DMS53 (cell line): ENCODE measurements at regions not wholly inside any gene's neighbourhood (a gene's known extent, or its start where the extent isn't known, plus 50 kb on each side); places are given as distances from the start of the nearest gene placed in this dataset.

Source experiments
- DNase-seq: peaks from one replicate; lab custom pipeline; 2025; lab: John Stamatoyannopoulos, UW

- no peak for DNase-seq
These were observed 91.4 kb upstream of the ATXN1 start for GRCh38 chr6:16852671-16853070.

GRCh38 chr6:16851758-16852157 lies 90.5 kb upstream of the ATXN1 start:
- no peak for DNase-seq

DNA sequence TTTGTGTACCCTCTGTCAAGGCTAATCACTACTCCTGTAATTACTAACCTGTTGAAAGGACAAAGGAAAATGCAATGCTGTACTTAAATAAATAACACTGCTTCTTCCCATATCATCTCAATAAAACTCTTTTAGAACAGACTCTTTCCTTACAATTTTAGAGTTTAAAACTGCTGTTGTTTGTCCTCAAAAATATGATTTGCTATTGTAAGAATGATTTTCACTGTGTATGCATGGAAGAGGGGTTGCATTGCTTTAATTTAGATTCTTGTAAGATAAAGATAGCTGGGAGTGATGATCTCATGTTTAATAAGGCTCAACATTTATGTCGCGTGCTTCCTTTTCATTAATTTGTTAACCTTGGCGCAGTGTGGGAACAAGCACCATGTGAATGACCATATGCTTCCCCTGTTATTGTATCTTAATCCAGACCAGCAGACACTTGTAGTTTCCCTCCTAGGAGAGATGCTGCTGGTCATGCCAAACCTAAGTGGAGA lies 89.8 kb upstream of the ATXN1 start:
- no peak for DNase-seq

DNA sequence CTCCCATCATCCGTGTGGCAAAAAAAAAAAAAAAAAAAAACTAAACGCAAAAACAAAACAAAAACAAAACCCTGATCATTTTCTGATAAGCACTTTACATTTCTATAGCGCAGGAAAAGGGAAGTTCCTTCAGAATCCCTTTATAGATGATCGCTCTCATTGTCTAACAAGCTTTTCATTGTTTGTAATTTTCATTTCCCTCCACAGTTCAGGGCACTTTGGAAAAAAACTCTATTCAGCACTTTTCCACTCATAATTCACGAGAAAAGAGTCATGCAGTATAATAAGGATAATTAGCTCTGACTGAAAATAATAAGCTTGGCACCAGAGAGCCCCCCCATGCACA lies 89.4 kb upstream of the ATXN1 start:
- no peak for DNase-seq

- no peak for DNase-seq
These were observed 88.9 kb upstream of the ATXN1 start for GRCh38 chr6:16849988-16850680.

DNA sequence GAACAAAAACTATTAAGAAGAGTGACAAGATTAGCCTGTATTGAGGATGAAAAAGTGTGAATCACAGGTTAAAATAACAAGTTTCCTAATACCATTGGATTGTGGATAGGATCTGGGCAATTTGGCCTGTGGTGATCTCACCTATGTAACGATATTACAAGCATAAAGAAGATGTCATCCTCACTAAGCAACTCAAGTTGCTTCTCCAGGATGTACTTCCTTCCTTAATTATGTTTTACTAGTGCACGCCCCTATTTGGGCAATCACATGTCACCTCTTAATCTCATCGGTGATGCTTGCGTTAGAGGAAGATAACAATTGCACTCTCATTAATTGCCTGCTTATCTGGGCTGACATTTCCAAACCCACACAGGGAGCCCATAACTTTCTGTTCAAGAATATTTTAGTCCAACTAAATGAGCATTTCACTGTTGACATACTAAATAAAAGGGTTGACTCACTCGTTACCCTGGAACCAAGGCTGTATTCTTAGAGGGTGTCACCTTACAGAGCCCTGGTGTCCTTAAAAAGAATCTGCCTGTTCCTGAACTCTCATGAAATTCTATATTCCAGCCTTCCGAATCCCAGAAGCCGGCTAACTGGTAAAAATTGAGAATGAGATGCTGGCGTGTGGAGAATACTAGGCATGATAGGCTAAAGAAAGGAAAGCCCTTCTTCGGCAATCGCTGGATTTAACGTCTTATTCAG lies 88.2 kb upstream of the ATXN1 start:
- peak; percentile 50 for DNase-seq

- no peak for DNase-seq
These were observed 85.1 kb upstream of the ATXN1 start for GRCh38 chr6:16846399-16846778.

- no peak for DNase-seq
These were observed 82.9 kb upstream of the ATXN1 start for GRCh38 chr6:16844183-16844582.

GRCh38 chr6:16842676-16843075 lies 81.4 kb upstream of the ATXN1 start:
- DNase-seq: no peak

DNA sequence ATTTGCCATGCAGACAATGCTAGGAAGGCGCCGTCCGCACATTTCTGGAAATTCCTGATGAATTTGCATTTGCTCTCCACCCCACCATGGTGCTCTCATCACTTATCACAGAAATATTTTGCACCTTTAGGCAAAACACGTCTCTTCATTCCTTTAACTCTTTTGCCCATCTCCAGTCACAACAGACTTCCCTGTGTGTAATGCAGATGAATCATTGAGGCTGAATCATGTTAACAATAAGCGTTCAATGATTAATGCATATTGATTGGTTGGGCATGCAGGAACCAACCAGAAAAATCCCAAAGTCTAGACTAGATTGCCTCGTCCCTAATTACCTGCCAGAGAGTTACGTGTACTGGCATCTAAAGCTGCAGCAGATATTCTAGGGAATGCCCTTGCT lies 80.0 kb upstream of the ATXN1 start:
- no peak for DNase-seq

GRCh38 chr6:16840725-16841124 lies 79.5 kb upstream of the ATXN1 start:
- DNase-seq: no peak

DNA sequence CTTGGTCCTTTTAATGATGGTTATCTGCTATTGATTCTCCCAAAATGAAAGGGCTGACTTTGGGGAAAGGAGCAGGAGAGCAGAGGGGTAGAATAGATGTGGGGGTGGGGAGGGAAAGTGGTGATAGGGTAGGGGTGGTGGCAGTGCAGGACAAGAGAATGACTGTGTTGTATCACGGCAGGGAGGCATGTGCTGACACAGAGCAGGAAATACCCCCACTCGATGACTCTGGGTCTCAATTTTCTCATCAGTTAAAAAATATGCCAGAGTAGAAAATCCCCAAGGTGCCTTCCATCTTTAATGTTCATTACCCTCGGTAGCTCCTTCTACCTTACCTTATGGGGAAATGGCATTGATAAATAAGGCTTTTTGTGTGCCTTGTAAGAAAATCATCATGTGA lies 79.0 kb upstream of the ATXN1 start:
- no peak for DNase-seq

GRCh38 chr6:16839631-16840179 lies 78.4 kb upstream of the ATXN1 start:
- no peak for DNase-seq

GRCh38 chr6:16837217-16837972 lies 76.1 kb upstream of the ATXN1 start:
- DNase-seq: no peak

- DNase-seq: no peak
These were observed 75.1 kb upstream of the ATXN1 start for GRCh38 chr6:16836144-16836981.

- no peak for DNase-seq
These were observed 73.0 kb upstream of the ATXN1 start for GRCh38 chr6:16834242-16834641.

- no peak for DNase-seq
These were observed 71.5 kb upstream of the ATXN1 start for GRCh38 chr6:16832721-16833120.

- no peak for DNase-seq
These were observed 70.8 kb upstream of the ATXN1 start for GRCh38 chr6:16832043-16832567.

GRCh38 chr6:16831136-16831535 lies 69.9 kb upstream of the ATXN1 start:
- no peak for DNase-seq

- DNase-seq: no peak
These were observed 66.8 kb upstream of the ATXN1 start for GRCh38 chr6:16828058-16828457.

DNA sequence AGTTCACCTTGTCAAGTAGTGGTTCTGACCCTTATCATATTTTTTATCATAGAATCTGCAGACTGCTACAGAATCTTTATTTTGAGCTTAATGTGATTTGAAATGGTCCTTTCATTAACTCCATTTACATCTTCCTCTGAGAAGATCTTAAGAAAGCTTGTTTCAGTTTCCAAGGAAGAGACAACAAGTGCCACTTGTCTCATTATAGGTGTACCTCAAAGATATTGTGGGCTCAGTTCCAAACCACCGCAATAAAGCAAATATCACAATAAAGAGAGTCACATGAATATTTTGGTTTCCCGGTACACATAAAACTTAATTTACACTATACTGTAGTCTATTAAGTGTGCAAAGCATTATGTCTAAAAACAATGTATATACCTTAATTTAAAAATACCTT lies 66.4 kb upstream of the ATXN1 start:
- no peak for DNase-seq

GRCh38 chr6:16825784-16826183 lies 64.5 kb upstream of the ATXN1 start:
- DNase-seq: no peak
